Astrocyte (in vitro differentiated cells and primary cell): ENCODE measurements at regions not wholly inside any gene's neighbourhood (a gene's known extent, or its start where the extent isn't known, plus 50 kb on each side); places are given as distances from the start of the nearest gene placed in this dataset.

Experiments used
- DNase-seq: peaks from one replicate; pipeline ENCODE4 v3.0.0-alpha.2; 2010; ENCODE audit warnings: low read depth
- FAIRE-seq: peaks from 2 replicates; lab custom pipeline; 2011; peaks lifted over from hg19 to GRCh38; lab: Jason Lieb, UNC
- H2AFZ ChIP-seq: 2 replicates; pipeline ENCODE4 v1.6.0; 2012; ENCODE audit warnings: low read depth, low read length, inconsistent platforms
- H3K27ac ChIP-seq: 2 replicates; pipeline ENCODE4 v1.5.1; 2011; ENCODE audit warnings: low read depth, low read length, inconsistent platforms
- H3K27me3 ChIP-seq: 2 replicates; pipeline ENCODE4 v1.6.0; 2011; ENCODE audit warnings: low read length, inconsistent platforms; ENCODE audit not compliant: insufficient read depth
- H3K36me3 ChIP-seq: 2 replicates; pipeline ENCODE4 v1.5.1; 2011; ENCODE audit warnings: low read length, inconsistent platforms; ENCODE audit not compliant: insufficient read depth
- H3K4me1 ChIP-seq: 2 replicates; pipeline ENCODE4 v1.5.1; 2011; ENCODE audit warnings: low read length, inconsistent platforms; ENCODE audit not compliant: insufficient read depth
- H3K4me2 ChIP-seq: 2 replicates; pipeline ENCODE4 v1.6.0; 2012; ENCODE audit warnings: low read length, inconsistent platforms
- H3K4me3 ChIP-seq: 2 replicates; pipeline ENCODE4 v1.5.1; 2011; ENCODE audit warnings: low read depth, mild to moderate bottlenecking, low read length, inconsistent platforms; ENCODE audit not compliant: insufficient read depth
- H3K79me2 ChIP-seq: 2 replicates; pipeline ENCODE4 v1.6.0; 2012; ENCODE audit warnings: mild to moderate bottlenecking, low read length, inconsistent platforms; ENCODE audit not compliant: insufficient read depth
- H3K9ac ChIP-seq: 2 replicates; pipeline ENCODE4 v1.6.0; 2012; ENCODE audit warnings: mild to moderate bottlenecking, low read length, inconsistent platforms
- H3K9me3 ChIP-seq: 2 replicates; pipeline ENCODE4 v1.5.1; 2012; ENCODE audit warnings: low read depth, mild to moderate bottlenecking, low read length, inconsistent platforms; ENCODE audit not compliant: insufficient read depth
- H4K20me1 ChIP-seq: 2 replicates; pipeline ENCODE4 v1.6.0; 2012; ENCODE audit warnings: low read length, inconsistent platforms; ENCODE audit not compliant: insufficient read depth
- H3K27ac Mint-ChIP-seq: one replicate; pipeline ENCODE4 v1.8.0; 2021; ENCODE audit warnings: mild to moderate bottlenecking, mixed read lengths; ENCODE audit not compliant: unreplicated experiment
- H3K27me3 Mint-ChIP-seq: one replicate; pipeline ENCODE4 v1.8.0; 2021; ENCODE audit warnings: low read depth, mixed read lengths; ENCODE audit not compliant: unreplicated experiment
- H3K36me3 Mint-ChIP-seq: one replicate; pipeline ENCODE4 v1.8.0; 2021; ENCODE audit warnings: low read depth, mixed read lengths; ENCODE audit not compliant: unreplicated experiment
- H3K4me1 Mint-ChIP-seq: one replicate; pipeline ENCODE4 v1.8.0; 2021; ENCODE audit warnings: low read depth, mixed read lengths; ENCODE audit not compliant: unreplicated experiment
- H3K4me3 Mint-ChIP-seq: one replicate; pipeline ENCODE4 v1.8.0; 2021; ENCODE audit warnings: mild to moderate bottlenecking, moderate library complexity, mixed read lengths; ENCODE audit not compliant: unreplicated experiment
- H3K9me3 Mint-ChIP-seq: one replicate; pipeline ENCODE4 v1.8.0; 2021; ENCODE audit warnings: mild to moderate bottlenecking, mixed read lengths; ENCODE audit not compliant: unreplicated experiment
- EZH2 ChIP-seq: IDR thresholded peaks from 2 replicates; pipeline ENCODE4 v1.6.1; 2012; ENCODE audit warnings: mild to moderate bottlenecking, low read length, inconsistent platforms; ENCODE audit not compliant: insufficient read depth
- TF ChIP-seq, protein P1 (sequence below): IDR thresholded peaks from 2 replicates; pipeline ENCODE4 v1.5.1; 2011; ENCODE audit warnings: low read depth, mild to moderate bottlenecking, inconsistent platforms, low read length, moderate library complexity; ENCODE audit not compliant: insufficient read depth

DNA sequence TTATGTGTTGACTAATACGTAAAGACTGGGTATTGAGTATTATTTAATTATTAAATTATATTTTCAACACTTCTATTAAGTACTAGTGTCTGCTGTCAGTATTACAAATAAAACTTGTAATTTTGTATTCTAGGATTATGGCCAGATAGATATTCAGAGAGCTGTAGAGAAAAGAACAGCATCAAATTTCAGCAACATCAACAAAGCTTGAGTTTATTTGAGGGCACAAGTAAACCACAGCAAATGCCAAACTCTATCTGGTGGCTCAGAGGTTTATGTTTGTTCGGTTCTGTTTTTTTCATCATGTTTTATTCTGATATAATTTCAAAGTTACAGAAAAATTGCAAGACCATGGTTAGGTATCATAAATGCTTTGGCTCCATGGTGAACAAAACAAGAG is 1530.5 kb downstream of the PCDH18 start:
- Histone ChIP-seq H3K9ac (no peak overlapping the region), H3K4me3 (no peak overlapping the region), H4K20me1 (no peaks in the 10 kb centered on the region), H3K4me1 (no peaks in the 10 kb centered on the region), H3K9me3 (no peaks in the 10 kb centered on the region), H3K36me3 (no peaks in the 10 kb centered on the region), H3K27me3 (no peaks in the 10 kb centered on the region), H2AFZ (no peak overlapping the region), H3K4me2 (no peak overlapping the region), H3K79me2 (no peaks in the 10 kb centered on the region), H3K27ac (no peak overlapping the region)
- DNase-seq (no peak), FAIRE-seq (no peak)
- Mint-ChIP-seq H3K4me3 (no peak overlapping the region), H3K27me3 (no peaks in the 10 kb centered on the region), H3K36me3 (no peaks in the 10 kb centered on the region), H3K27ac (no peak overlapping the region), H3K4me1 (no peaks in the 10 kb centered on the region), H3K9me3 (no peaks in the 10 kb centered on the region)
- TF ChIP-seq, protein P1, sequence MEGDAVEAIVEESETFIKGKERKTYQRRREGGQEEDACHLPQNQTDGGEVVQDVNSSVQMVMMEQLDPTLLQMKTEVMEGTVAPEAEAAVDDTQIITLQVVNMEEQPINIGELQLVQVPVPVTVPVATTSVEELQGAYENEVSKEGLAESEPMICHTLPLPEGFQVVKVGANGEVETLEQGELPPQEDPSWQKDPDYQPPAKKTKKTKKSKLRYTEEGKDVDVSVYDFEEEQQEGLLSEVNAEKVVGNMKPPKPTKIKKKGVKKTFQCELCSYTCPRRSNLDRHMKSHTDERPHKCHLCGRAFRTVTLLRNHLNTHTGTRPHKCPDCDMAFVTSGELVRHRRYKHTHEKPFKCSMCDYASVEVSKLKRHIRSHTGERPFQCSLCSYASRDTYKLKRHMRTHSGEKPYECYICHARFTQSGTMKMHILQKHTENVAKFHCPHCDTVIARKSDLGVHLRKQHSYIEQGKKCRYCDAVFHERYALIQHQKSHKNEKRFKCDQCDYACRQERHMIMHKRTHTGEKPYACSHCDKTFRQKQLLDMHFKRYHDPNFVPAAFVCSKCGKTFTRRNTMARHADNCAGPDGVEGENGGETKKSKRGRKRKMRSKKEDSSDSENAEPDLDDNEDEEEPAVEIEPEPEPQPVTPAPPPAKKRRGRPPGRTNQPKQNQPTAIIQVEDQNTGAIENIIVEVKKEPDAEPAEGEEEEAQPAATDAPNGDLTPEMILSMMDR = no peak
- no peak for TF ChIP-seq EZH2

DNA sequence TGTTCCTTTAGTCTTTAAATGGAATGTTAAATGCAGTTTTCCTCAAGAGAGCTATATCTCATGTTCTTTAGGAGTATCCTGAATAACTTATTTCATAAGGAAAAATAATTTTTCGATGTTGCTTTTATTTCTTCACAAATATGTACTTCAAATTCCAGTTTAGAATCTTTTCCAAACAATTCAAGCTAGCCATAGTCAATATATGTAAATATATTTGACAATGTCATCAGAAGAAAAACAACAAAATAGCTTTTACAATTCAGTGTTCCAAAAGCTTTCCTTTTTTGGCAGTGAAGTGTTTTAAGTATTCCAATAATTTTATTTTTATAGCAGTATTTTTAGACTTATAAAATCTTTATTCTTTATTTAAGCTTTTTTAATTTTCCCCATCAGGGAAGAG is 1532.0 kb downstream of the PCDH18 start:
- Histone ChIP-seq H3K79me2 (no peaks in the 10 kb centered on the region), H4K20me1 (no peaks in the 10 kb centered on the region), H3K4me3 (no peak overlapping the region), H3K4me2 (no peak overlapping the region), H3K4me1 (no peaks in the 10 kb centered on the region), H3K27ac (no peak overlapping the region), H3K9ac (no peak overlapping the region), H3K9me3 (no peaks in the 10 kb centered on the region), H2AFZ (no peak overlapping the region), H3K27me3 (no peaks in the 10 kb centered on the region), H3K36me3 (no peaks in the 10 kb centered on the region)
- FAIRE-seq (no peak), DNase-seq (no peak)
- H3K9me3 Mint-ChIP-seq = no peaks in the 10 kb centered on the region
- H3K27me3 Mint-ChIP-seq = no peaks in the 10 kb centered on the region
- no peak overlapping the region for H3K27ac Mint-ChIP-seq
- TF ChIP-seq, protein P1 = no peak
- no peak for TF ChIP-seq EZH2
- no peaks in the 10 kb centered on the region for H3K36me3 Mint-ChIP-seq
- no peak overlapping the region for H3K4me3 Mint-ChIP-seq
- no peaks in the 10 kb centered on the region for H3K4me1 Mint-ChIP-seq

DNA sequence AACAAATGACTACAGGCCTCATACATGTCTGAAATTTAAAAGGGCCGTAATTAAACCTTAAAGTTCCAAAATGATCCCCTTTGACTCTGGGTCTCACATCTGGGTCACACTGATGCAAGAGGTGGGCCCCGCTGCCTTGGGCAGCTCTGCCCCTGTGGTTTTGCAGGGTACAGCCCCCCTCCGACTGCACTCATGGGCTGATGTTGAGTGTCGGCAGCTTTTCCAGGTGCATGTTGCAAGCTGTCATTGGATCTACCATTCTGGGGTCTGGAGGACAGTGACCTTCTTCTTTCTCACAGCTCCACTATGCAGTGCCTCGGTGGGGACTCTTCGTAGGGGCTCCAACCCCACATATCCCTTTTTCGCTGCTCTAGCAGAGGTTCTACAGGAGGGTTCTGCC is 1537.9 kb downstream of the PCDH18 start:
- Mint-ChIP-seq H3K27me3 (no peaks in the 10 kb centered on the region), H3K27ac (no peak overlapping the region), H3K4me3 (no peak overlapping the region), H3K36me3 (no peaks in the 10 kb centered on the region), H3K4me1 (no peaks in the 10 kb centered on the region), H3K9me3 (no peaks in the 10 kb centered on the region)
- no peaks in the 10 kb centered on the region for H3K79me2 ChIP-seq
- H3K27me3 ChIP-seq = no peaks in the 10 kb centered on the region
- TF ChIP-seq EZH2 = no peak
- TF ChIP-seq, protein P1 = no peak
- FAIRE-seq (no peak), DNase-seq (no peak)
- H4K20me1 ChIP-seq = no peaks in the 10 kb centered on the region
- H3K36me3 ChIP-seq = no peaks in the 10 kb centered on the region
- H3K9me3 ChIP-seq = no peaks in the 10 kb centered on the region
- no peak overlapping the region for H3K9ac ChIP-seq
- H3K4me1 ChIP-seq = no peaks in the 10 kb centered on the region
- no peak overlapping the region for H3K4me2 ChIP-seq
- H3K27ac ChIP-seq = no peak overlapping the region
- no peak overlapping the region for H2AFZ ChIP-seq
- no peak overlapping the region for H3K4me3 ChIP-seq
